ENCODE measurements at regions not wholly inside any gene's neighbourhood (a gene's known extent, or its start where the extent isn't known, plus 50 kb on each side); places are given as distances from the start of the nearest gene placed in this dataset.
A peak's percentile ranks its signal among the peaks of the same experiment; 100 is the strongest.

- 0 out of 2 replicates have a peak, but pooled peaks cover 9% of the 10 kb centered on the region for H3K9me3 ChIP-seq (replicated peaks)
- H3K27ac ChIP-seq: no peak overlapping the region
Measured at GRCh38 chr1:62370594-62370993, 51.4 kb upstream of the KANK4 start.

GRCh38 chr1:62371375-62371774 lies 52.1 kb upstream of the KANK4 start:
- peaks cover 22% of the 10 kb centered on the region for H3K4me1 ChIP-seq
- H3K4me3 ChIP-seq: no peak overlapping the region
- no peaks in the 10 kb centered on the region for H3K36me3 ChIP-seq
- no peak overlapping the region for H3K27ac ChIP-seq
- DNase-seq: no peak
- 0 out of 2 replicates have a peak, but pooled peaks cover 8% of the 10 kb centered on the region for H3K9me3 ChIP-seq (replicated peaks)
- H3K27me3 ChIP-seq: no peaks in the 10 kb centered on the region

More at GRCh38 chr1:62370594-62370993, 51.4 kb upstream of the KANK4 start:
- Histone ChIP-seq H3K36me3 (no peaks in the 10 kb centered on the region), H3K4me1 (peaks cover 22% of the 10 kb centered on the region), H3K27me3 (no peaks in the 10 kb centered on the region), H3K4me3 (no peak overlapping the region)
- DNase-seq: no peak

- peaks cover 31% of the 10 kb centered on the region for H3K4me1 ChIP-seq
- no peaks in the 10 kb centered on the region for H3K27me3 ChIP-seq
- no peaks in the 10 kb centered on the region for H3K36me3 ChIP-seq
- no peak for DNase-seq
- H3K4me3 ChIP-seq: no peak overlapping the region
- H3K9me3 ChIP-seq (replicated peaks): peaks cover 1% of the 10 kb centered on the region
- H3K27ac ChIP-seq: no peak overlapping the region
Measured at GRCh38 chr1:62373221-62373620, 54.0 kb upstream of the KANK4 start.

GRCh38 chr1:62377043-62377562 lies 57.9 kb upstream of the KANK4 start:
- Histone ChIP-seq H3K27ac (peak overlapping the region; percentile 61), H3K4me1 (peaks cover 20% of the 10 kb centered on the region), H3K27me3 (no peaks in the 10 kb centered on the region), H3K9me3 (replicated peaks) (peaks cover 8% of the 10 kb centered on the region), H3K4me3 (no peak overlapping the region), H3K36me3 (no peaks in the 10 kb centered on the region)
- DNase-seq: peak; percentile 77 to 86

GRCh38 chr1:62380181-62380580 lies 56.7 kb upstream of the USP1 start:
- Histone ChIP-seq H3K36me3 (no peaks in the 10 kb centered on the region), H3K4me1 (peaks cover 49% of the 10 kb centered on the region), H3K27me3 (no peaks in the 10 kb centered on the region), H3K9me3 (replicated peaks) (peaks cover 8% of the 10 kb centered on the region), H3K27ac (no peak overlapping the region), H3K4me3 (no peak overlapping the region)
- DNase-seq: no peak

GRCh38 chr1:62381831-62382657 lies 54.8 kb upstream of the USP1 start:
- DNase-seq: no peak
- H3K9me3 ChIP-seq (replicated peaks): peaks cover 8% of the 10 kb centered on the region
- H3K27me3 ChIP-seq: no peaks in the 10 kb centered on the region
- no peak overlapping the region for H3K4me3 ChIP-seq
- H3K27ac ChIP-seq: peak overlapping the region; percentile 19; the same call in 1 of the 2 replicates
- peaks cover 61% of the 10 kb centered on the region for H3K4me1 ChIP-seq
- H3K36me3 ChIP-seq: no peaks in the 10 kb centered on the region

GRCh38 chr1:62382658-62382955 lies 54.2 kb upstream of the USP1 start:
- H3K27ac ChIP-seq: peak overlapping the region; percentile 19; the same call in 1 of the 2 replicates
- peak in 1 of 2 experiments; percentile 63 for DNase-seq

GRCh38 chr1:62384276-62385005 lies 52.4 kb upstream of the USP1 start:
- peaks cover 52% of the 10 kb centered on the region for H3K4me1 ChIP-seq
- peak overlapping the region; percentile 26 for H3K4me3 ChIP-seq
- H3K27ac ChIP-seq: peak overlapping the region; percentile 98
- no peaks in the 10 kb centered on the region for H3K27me3 ChIP-seq
- peak; percentile 93 to 98 for DNase-seq
- H3K36me3 ChIP-seq: no peaks in the 10 kb centered on the region
- H3K9me3 ChIP-seq (replicated peaks): 0 out of 2 replicates have a peak, but pooled peaks cover 3% of the 10 kb centered on the region

More at GRCh38 chr1:62382658-62382955, 54.2 kb upstream of the USP1 start:
- Histone ChIP-seq H3K4me3 (no peak overlapping the region), H3K36me3 (no peaks in the 10 kb centered on the region), H3K4me1 (peaks cover 58% of the 10 kb centered on the region), H3K27me3 (no peaks in the 10 kb centered on the region), H3K9me3 (replicated peaks) (peaks cover 8% of the 10 kb centered on the region)

GRCh38 chr1:62385923-62386322 lies 50.9 kb upstream of the USP1 start:
- peak in 1 of 2 experiments; percentile 22 for DNase-seq
- H3K36me3 ChIP-seq: no peaks in the 10 kb centered on the region
- H3K27ac ChIP-seq: peak overlapping the region; percentile 98; the same call in 1 of the 2 replicates
- peaks cover 52% of the 10 kb centered on the region for H3K4me1 ChIP-seq
- no peaks in the 10 kb centered on the region for H3K27me3 ChIP-seq
- no peak overlapping the region for H3K4me3 ChIP-seq
- no peaks in the 10 kb centered on the region for H3K9me3 ChIP-seq (replicated peaks)

GRCh38 chr1:62386351-62387121 lies 50.3 kb upstream of the USP1 start:
- H3K36me3 ChIP-seq: no peaks in the 10 kb centered on the region
- H3K27ac ChIP-seq: peak overlapping the region; percentile 98; the same call in 1 of the 2 replicates
- H3K4me3 ChIP-seq: no peak overlapping the region
- H3K4me1 ChIP-seq: peaks cover 52% of the 10 kb centered on the region
- H3K9me3 ChIP-seq (replicated peaks): no peaks in the 10 kb centered on the region
- DNase-seq: peak in 1 of 2 experiments; percentile 51
- no peaks in the 10 kb centered on the region for H3K27me3 ChIP-seq

Data from SJCRH30 (cell line).